Renal cortex interstitium (tissue), 11 donors: ENCODE measurements at regions not wholly inside any gene's neighbourhood (a gene's known extent, or its start where the extent isn't known, plus 50 kb on each side); places are given as distances from the start of the nearest gene placed in this dataset.

Experiments
- DNase-seq, 11 donors: peaks; one replicate each; pipeline ENCODE4 v3.0.0-alpha.2; 2013; ENCODE audit warnings: low read depth in 9 of 11, low spot score in 4 of 11; ENCODE audit errors: extremely low read depth in 1 of 11

GRCh38 chr5:124420952-124421351 is 325.5 kb downstream of the ZNF608 start:
- no peak for DNase-seq

- no peak for DNase-seq
Measured at GRCh38 chr5:124419531-124419930, 326.9 kb downstream of the ZNF608 start.

GRCh38 chr5:124418390-124418789 is 328.0 kb downstream of the ZNF608 start:
- DNase-seq, result no peak

GRCh38 chr5:124417196-124417595 is 329.2 kb downstream of the ZNF608 start:
- DNase-seq, result no peak

- DNase-seq, result no peak
Measured at GRCh38 chr5:124416627-124417026, 329.8 kb downstream of the ZNF608 start.

- DNase-seq, result no peak
Measured at GRCh38 chr5:124414973-124415372, 331.5 kb downstream of the ZNF608 start.

- no peak for DNase-seq
Measured at GRCh38 chr5:124410539-124411488, 335.6 kb downstream of the ZNF608 start.

GRCh38 chr5:124408738-124409453 is 337.5 kb downstream of the ZNF608 start:
- no peak for DNase-seq

- DNase-seq, result no peak
Measured at GRCh38 chr5:124404796-124405195, 341.6 kb downstream of the ZNF608 start.

GRCh38 chr5:124403281-124403680 is 343.2 kb downstream of the ZNF608 start:
- DNase-seq, result no peak

GRCh38 chr5:124402144-124402581 is 344.3 kb downstream of the ZNF608 start:
- no peak for DNase-seq

GRCh38 chr5:124401476-124402143 is 344.8 kb downstream of the ZNF608 start:
- no peak for DNase-seq

- no peak for DNase-seq
Measured at GRCh38 chr5:124399426-124399961, 346.9 kb downstream of the ZNF608 start.

GRCh38 chr5:124398460-124398859 is 348.0 kb downstream of the ZNF608 start:
- DNase-seq, result no peak

- no peak for DNase-seq
Measured at GRCh38 chr5:124397317-124397716, 349.1 kb downstream of the ZNF608 start.

- no peak for DNase-seq
Measured at GRCh38 chr5:124395926-124396325, 350.5 kb downstream of the ZNF608 start.

- peak in 1 of 11 donors; percentile 39 for DNase-seq
Measured at GRCh38 chr5:124395287-124395686, 351.2 kb downstream of the ZNF608 start.

GRCh38 chr5:124394700-124395245 is 351.7 kb downstream of the ZNF608 start:
- DNase-seq, result no peak
